C1 segment of cervical spinal cord (tissue), 14 donors: ENCODE measurements at regions not wholly inside any gene's neighbourhood (a gene's known extent, or its start where the extent isn't known, plus 50 kb on each side); places are given as distances from the start of the nearest gene placed in this dataset.

Experiments used
- DNase-seq, 14 donors: peaks; one replicate each; lab custom pipeline; 2025; lab: John Stamatoyannopoulos, UW

- no peak for DNase-seq
Observed at GRCh38 chr11:70719516-70719915, 321.2 kb downstream of the CTTN start.

DNA sequence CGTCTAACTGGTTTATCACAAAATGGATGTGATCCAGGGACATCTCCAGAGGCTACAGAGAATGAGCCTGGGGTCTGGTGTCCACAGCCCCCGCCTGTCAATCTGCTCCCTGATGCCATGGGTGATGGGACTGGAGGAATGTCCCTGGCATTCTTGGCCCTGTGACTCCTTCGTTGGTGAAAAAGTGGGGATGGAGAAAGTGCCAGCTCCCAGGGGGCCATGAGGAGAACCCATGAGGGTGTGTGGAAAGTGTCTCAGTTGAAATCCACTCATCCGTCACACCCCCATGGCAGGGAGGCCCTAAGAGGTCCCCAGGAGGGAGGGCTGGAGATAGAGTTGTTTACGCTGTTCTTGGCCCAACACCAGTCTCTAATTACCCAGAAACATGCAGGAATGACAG is 322.0 kb downstream of the CTTN start:
- no peak for DNase-seq

GRCh38 chr11:70721006-70721405 is 322.7 kb downstream of the CTTN start:
- no peak for DNase-seq

GRCh38 chr11:70725278-70725677 is 326.9 kb downstream of the CTTN start:
- DNase-seq: no peak

- DNase-seq: no peak
Observed at GRCh38 chr11:70725739-70726138, 327.4 kb downstream of the CTTN start.

DNA sequence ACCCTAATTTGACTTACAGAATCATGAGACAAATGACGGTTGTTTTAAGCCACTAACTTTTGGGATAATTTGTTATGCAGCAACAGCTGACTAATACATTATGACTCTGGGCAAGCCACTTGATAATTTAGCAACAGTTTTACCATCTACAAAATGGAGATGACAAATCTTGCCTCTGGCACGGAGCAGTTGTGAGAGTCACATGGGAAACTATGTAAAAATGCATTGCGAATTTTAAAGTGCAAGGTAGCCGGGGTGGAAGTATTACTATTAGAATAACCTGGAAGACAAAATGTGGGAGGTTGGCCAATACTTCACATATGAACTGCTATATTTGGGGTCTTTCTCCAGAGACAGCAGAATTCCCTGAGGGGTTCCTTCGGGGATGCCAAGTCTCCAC is 328.7 kb downstream of the CTTN start:
- no peak for DNase-seq

DNA sequence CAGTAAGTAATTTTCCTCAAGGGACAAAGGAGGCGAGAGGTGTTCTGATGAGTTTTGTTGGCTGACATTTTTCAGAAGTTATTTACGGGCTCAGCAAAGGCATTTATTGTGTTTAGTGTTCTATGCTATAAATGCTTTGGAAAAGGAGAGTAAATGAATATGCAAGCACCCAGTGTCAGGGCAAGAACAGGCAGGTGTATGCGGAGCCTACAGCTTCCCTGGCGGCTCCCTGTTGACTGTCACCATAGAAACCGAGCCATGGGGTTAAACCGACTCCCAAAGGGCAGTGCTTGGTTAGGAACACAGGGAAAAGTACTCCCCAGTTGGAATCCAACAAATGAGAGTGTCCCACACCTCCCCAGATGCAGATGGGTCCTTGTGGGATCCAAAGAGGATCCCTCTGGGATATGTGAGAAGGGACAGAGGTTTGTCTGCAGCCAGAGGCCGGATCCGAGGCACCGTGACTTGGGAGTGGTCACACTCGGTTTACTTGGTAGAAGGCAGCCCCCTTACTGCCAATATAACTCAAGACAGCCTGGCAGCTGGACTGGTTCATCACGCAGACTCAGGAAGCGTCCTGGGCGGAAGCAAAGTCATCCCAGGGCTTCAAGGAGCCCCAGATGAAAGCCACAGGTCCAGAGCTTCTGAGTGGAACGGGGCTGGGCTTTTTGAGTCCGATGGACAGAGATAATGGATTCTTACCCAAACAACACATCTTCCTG is 329.7 kb downstream of the CTTN start:
- DNase-seq: no peak

- no peak for DNase-seq
Observed at GRCh38 chr11:70729949-70730348, 331.6 kb downstream of the CTTN start.

- DNase-seq: no peak
Observed at GRCh38 chr11:70730411-70730810, 332.1 kb downstream of the CTTN start.

GRCh38 chr11:70731271-70732022 is 333.1 kb downstream of the CTTN start:
- no peak for DNase-seq

DNA sequence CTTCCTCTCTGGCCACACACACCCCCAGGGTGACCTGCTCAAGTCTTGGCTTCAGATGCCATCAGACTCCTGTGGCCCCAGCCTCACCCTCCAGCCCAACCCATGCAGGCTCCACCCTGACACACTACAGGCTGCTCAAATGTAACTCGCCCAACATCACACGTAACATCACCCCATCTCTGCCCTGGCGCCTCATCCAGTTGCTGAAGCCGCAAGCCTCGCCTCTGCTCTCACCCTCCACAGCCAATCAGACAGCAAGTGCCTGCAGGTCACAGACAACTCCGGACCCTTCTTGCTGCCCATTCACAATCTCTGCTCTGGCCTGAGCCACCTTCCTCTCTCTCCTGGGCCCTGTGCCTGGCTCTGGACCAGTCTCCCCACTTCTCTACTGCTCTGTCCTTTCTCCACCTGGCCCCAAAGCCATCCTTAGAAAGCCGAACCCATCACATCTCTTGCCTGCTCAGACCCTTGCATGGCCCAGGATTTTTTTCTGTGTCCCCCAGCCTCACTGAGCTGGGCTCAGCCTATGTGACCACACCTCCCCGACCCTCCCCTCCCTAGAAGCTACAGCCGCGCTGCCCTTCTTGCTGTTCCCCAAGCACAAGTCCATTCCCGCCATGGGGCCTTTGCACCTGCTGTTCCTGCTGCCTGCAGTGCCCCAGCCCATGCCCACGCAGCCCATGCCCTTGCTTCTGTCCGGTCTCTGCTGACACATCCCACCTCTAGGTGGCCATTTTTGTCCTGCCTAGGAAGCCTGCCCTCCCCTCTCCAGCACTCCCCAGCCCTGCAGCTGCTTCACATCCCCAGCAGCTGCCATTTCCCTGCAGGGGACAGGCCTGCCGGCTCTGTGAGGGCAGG is 333.9 kb downstream of the CTTN start:
- no peak for DNase-seq

- no peak for DNase-seq
Observed at GRCh38 chr11:70732881-70733196, 334.5 kb downstream of the CTTN start.

GRCh38 chr11:70733327-70734325 is 335.3 kb downstream of the CTTN start:
- DNase-seq: no peak

- no peak for DNase-seq
Observed at GRCh38 chr11:70734379-70734778, 336.1 kb downstream of the CTTN start.

DNA sequence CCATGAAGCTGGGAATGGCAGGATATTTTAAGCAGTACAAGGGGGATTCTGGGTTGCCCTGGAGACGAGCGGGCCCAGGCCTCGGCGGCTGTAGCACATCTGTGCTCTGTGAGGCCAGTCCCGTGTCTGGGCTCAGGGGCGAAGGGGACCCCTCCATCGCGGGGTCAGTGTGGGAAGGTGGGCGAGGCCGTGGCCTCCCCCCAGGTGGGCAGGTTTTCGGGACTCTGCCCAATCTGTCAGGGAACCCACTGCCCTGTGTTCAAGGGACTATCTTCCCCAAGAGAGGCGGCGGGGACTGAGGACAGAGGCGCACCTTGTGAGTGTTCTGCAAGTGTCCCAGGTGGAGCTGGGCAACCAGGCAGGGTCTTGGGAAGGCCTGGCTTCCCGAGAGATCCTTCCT is 336.6 kb downstream of the CTTN start:
- no peak for DNase-seq

DNA sequence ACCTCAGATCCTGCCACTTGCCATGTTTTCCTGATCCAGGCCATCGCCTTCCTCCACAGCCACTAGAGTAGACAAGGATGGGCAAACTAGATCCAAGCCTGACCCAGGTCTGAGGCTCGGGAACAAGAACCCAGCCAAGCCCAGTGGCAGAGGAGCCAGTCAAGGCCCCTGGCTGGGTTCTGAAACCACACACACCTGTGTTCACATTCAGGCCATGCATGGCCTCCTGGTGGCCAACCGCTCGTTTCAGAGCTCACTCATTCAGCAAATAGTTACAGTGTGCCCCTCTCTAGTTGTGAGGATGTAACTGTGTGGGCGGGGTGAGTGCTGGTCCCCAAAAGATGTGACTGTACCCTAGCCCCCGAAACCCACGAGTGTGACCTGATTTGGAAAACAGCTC is 337.6 kb downstream of the CTTN start:
- DNase-seq: no peak

DNA sequence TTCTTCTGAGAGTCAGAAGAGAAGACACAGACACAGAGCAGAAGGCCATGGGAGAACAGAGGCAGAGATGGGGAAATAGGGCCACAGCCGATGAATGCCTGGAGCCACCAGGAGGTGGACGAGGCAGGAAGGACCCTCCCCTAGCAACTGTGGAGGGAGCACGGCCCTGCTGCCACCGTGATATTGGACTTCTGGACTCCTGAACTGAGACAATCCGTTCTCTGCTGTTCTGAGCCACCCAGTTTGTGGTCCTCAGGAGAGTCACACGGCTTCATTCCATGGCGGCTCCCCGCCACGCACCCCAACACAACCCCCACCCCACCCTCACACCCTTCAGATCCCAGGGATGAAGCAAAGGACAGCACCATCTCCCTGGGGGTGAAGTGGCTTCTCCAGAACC is 338.1 kb downstream of the CTTN start:
- DNase-seq: no peak

DNA sequence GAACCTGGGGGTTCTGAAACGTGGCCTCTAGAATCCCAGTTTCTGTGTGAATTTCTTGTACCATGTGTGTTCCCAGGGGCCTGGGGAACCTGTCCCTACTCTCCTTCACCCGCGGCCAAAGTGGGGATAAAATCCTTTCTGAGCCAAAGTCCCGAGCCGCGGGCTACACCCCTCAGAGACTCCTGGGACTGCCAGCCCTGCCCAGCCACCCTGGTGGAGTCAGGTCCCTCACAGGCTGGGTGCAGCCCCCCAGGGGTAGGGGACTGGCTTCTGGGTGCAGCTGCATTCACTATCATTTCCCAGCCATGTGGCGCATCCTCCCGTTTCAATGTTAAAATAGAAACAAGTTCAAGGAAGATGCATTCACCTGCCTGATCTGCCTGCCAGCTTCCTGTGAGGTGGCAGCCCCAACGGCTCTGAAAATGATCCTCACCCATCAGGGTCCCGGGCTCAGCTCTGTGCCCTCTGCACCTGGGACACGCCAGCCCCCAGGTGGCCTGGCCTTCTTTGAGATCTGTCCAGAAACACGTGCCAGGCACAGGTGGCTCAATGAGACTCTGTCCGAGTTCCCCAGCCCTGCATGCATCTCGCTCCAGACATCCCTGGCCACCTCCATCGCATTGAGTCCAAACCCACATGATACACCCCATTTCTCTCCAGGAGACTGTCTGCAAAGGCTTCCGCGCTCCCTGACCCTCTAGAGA is 338.8 kb downstream of the CTTN start:
- no peak for DNase-seq

GRCh38 chr11:70737816-70738630 is 339.7 kb downstream of the CTTN start:
- DNase-seq: no peak

DNA sequence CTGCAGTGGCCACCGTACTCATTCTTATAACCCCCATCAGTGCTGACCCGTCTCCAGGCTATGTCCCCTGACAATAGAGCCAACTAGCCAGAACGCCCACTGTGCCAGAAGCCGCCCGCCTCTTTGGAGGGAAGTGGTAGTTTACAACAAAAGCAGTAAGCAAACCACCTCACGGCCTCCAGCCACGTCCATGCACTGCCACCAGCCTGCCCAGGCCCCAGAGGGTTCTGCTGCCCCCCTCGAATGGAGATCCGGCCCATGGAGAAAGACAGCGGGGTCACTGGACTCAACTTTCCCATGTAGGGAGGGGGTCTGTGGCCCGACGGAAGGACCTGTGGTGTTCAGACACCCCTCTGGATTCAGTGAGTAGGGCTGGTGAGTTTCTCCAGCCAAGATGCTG is 340.3 kb downstream of the CTTN start:
- no peak for DNase-seq
